Transverse colon (tissue), 4 donors: ENCODE measurements at regions not wholly inside any gene's neighbourhood (a gene's known extent, or its start where the extent isn't known, plus 50 kb on each side); places are given as distances from the start of the nearest gene placed in this dataset.
"Not testable (repeated sequence)": the region's sequence is repeated elsewhere in the genome, so short reads cannot be mapped to it uniquely, and the experiment has no call there.

Experiments used
- DNase-seq: peaks from one replicate; pipeline ENCODE4 v3.0.0-alpha.2; 2019
- H3K27ac ChIP-seq, 4 donors: fragments of 200-600 bp; sonication (generic); 2 replicates each; pipeline ENCODE4 v1.5.1; 2016 to 2018; ENCODE audit warnings: inconsistent platforms in 4 of 4
- H3K27me3 ChIP-seq: fragments of 200-600 bp; sonication (generic); 2 replicates; pipeline ENCODE4 v1.5.1; 2017; ENCODE audit warnings: inconsistent platforms
- H3K36me3 ChIP-seq, 4 donors: fragments of 200-600 bp; sonication (generic); 2 replicates each; pipeline ENCODE4 v1.5.1; 2017 to 2019; ENCODE audit warnings: inconsistent platforms in 4 of 4
- H3K4me1 ChIP-seq, 4 donors: fragments of 200-600 bp; sonication (generic); 2 replicates each; pipeline ENCODE4 v1.5.1; 2017 to 2020; ENCODE audit warnings: inconsistent platforms in 4 of 4
- H3K4me3 ChIP-seq, 4 donors: fragments of 200-600 bp; sonication (generic); 1 replicate in 1 of 4; 2 replicates in 3 of 4; pipeline versions ENCODE4 v1.5.1 to v1.6.1; 2017 to 2019; ENCODE audit warnings: inconsistent platforms in 4 of 4
- H3K9me3 ChIP-seq, 2 donors: fragments of 200-600 bp; sonication (generic); 2 replicates each; pipeline ENCODE4 v1.5.1; 2017 to 2019; ENCODE audit warnings: inconsistent platforms in 2 of 2
- EP300 ChIP-seq: sonication (generic); formaldehyde crosslinking; IDR thresholded peaks from one replicate; pipeline ENCODE4 v1.6.1; 2017; ENCODE audit warnings: antibody characterized with exemption, low read depth
- POLR2A ChIP-seq: fragments of 450-650 bp; IDR thresholded peaks from one replicate; pipeline ENCODE4 v1.6.1; 2016; ENCODE audit warnings: antibody characterized with exemption, mild to moderate bottlenecking, moderate library complexity
- POLR2AphosphoS5 ChIP-seq, 3 donors: sonication (generic); formaldehyde crosslinking; IDR thresholded peaks; one replicate each; pipeline ENCODE4 v1.6.1; 2016; ENCODE audit warnings: antibody characterized with exemption in 3 of 3
- WGBS, 2 donors: methylation state at CpG; one replicate each; pipeline ENCODE4 v1.1.5; 2018; ENCODE audit warnings: low coverage in 1 of 2; 5-methylcytosine and 5-hydroxymethylcytosine counted together
- in situ Hi-C, 4 donors: fragments of 200-750 bp; cut with MboI; loops; one replicate each; pipeline versions ENCODE4 v1.15.0 to v1.15.1; 2017; ENCODE audit warnings: low sequenced_read_pairs in 3 of 4, low pct_ligation_motif_present in 1 of 4, low pct_unique_long_range_greater_than_20kb in 1 of 4
- intact Hi-C: fragments of 100-400 bp; cut with DNase I; formaldehyde crosslinking; loops from one replicate; pipeline ENCODE4 v1.15.1; 2023; ENCODE audit warnings: low total_unique reads
- TF ChIP-seq, protein P1 (sequence below), 5 experiments: fragments of 200-600 bp in 3 of 5; fragments of 450-650 bp in 2 of 5; sonication (generic) in 3 of 5; IDR thresholded peaks; 1 replicate in 2 of 5; 2 replicates in 3 of 5; pipeline ENCODE4 v1.5.1; 2016 to 2017; ENCODE audit warnings: antibody characterized with exemption in 5 of 5, inconsistent platforms in 3 of 5, mild to moderate bottlenecking in 2 of 5, moderate library complexity in 1 of 5

DNA sequence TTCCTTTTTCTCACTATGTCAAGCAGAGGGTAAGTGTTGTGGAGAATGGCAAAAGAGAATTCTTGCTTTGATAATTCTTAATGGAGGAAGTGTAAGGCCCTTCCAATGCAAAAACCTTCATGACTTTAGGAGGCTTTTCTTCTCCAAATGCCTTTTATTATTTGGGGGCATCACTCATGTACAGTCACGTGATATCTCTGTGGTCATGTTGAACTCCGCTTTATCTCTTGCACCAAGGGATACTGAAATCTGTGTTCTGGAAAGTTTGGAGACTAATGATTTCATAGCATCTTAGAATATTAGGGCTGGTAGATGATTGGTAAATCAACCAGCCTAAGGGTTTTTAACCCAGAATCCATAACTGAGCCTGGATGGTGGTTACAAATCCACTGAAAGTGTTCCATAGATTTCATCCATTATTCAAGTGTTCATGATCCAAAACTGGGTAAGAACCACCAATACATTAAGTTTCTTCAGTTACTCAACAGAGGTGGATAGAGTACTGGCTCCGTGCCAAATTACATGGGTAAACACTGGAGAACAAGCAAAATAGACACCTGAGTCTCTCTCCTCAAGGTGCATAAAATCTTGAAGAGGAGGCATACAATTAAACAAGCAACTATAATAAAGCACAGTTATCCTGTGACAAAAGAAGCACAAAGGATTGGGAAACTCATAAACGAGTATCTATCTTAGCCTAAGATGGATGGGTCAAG is 169.6 kb upstream of the EPHA4 start:
- no peak for DNase-seq
- Histone ChIP-seq H3K27ac (no peak overlapping the region), H3K27me3 (no peaks in the 10 kb centered on the region), H3K9me3 (peaks cover 0 to 3% of the 10 kb centered on the region in 2 donors), H3K36me3 (no peaks in the 10 kb centered on the region), H3K4me3 (no peak overlapping the region), H3K4me1 (no peaks in the 10 kb centered on the region)
- TF ChIP-seq, protein P1, sequence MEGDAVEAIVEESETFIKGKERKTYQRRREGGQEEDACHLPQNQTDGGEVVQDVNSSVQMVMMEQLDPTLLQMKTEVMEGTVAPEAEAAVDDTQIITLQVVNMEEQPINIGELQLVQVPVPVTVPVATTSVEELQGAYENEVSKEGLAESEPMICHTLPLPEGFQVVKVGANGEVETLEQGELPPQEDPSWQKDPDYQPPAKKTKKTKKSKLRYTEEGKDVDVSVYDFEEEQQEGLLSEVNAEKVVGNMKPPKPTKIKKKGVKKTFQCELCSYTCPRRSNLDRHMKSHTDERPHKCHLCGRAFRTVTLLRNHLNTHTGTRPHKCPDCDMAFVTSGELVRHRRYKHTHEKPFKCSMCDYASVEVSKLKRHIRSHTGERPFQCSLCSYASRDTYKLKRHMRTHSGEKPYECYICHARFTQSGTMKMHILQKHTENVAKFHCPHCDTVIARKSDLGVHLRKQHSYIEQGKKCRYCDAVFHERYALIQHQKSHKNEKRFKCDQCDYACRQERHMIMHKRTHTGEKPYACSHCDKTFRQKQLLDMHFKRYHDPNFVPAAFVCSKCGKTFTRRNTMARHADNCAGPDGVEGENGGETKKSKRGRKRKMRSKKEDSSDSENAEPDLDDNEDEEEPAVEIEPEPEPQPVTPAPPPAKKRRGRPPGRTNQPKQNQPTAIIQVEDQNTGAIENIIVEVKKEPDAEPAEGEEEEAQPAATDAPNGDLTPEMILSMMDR (IDR thresholded peaks at IDR 0.05): no peak
- TF ChIP-seq EP300: no peak
- no peak for TF ChIP-seq POLR2AphosphoS5 (IDR thresholded peaks at IDR 0.05)
- no peak for TF ChIP-seq POLR2A
- in situ Hi-C loops: no loop called here
- intact Hi-C loops: no loop called here
- 68 to 95% methylated on average over 2 to 4 of the region's 4 CpGs for WGBS, 2 donors

DNA sequence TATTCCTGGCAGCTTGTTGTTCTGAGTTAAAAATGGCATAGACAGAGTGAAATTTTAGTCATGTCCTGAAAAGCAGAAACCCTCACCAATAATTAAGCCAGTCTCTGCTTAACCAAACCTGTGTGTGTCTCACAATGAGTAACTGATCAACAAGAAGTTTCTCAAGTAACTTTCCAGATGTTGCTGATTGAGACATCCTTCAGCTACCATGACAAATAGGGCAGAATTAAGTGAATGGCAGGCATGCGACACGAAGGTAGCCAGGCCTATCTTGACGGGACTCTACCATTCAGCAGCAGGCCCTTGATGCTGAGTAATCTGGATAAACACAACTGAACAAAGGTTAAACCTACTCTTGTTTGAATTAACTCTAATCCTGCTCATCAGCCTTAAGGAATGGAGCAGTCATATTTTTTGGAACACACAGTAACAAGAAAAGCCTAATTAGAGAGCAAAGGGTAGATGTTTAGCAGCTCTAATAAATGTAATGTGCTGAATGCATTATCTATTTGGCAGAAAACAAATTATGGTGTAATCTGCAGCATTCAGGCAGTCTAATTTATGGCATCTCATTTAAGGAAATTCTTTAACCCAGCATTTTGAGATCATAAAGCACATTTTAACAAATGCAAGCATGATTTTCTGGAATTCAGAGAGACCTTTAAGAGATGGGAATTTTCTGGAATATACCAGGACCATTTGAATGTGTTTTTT is 159.5 kb upstream of the EPHA4 start:
- H3K9me3 ChIP-seq: no peaks in the 10 kb centered on the region
- H3K27ac ChIP-seq: no peak overlapping the region
- intact Hi-C loops: no loop called here
- DNase-seq: no peak
- TF ChIP-seq POLR2A (no peak), POLR2AphosphoS5 (IDR thresholded peaks at IDR 0.05) (no peak), EP300 (no peak)
- TF ChIP-seq, protein P1 (IDR thresholded peaks at IDR 0.05): no peak
- no peaks in the 10 kb centered on the region for H3K36me3 ChIP-seq
- WGBS, 2 donors: 24 to 43% methylated on average over 3 of the region's 3 CpGs
- no peaks in the 10 kb centered on the region for H3K27me3 ChIP-seq
- H3K4me1 ChIP-seq: no peaks in the 10 kb centered on the region
- in situ Hi-C loops: no loop called here
- no peak overlapping the region for H3K4me3 ChIP-seq

DNA sequence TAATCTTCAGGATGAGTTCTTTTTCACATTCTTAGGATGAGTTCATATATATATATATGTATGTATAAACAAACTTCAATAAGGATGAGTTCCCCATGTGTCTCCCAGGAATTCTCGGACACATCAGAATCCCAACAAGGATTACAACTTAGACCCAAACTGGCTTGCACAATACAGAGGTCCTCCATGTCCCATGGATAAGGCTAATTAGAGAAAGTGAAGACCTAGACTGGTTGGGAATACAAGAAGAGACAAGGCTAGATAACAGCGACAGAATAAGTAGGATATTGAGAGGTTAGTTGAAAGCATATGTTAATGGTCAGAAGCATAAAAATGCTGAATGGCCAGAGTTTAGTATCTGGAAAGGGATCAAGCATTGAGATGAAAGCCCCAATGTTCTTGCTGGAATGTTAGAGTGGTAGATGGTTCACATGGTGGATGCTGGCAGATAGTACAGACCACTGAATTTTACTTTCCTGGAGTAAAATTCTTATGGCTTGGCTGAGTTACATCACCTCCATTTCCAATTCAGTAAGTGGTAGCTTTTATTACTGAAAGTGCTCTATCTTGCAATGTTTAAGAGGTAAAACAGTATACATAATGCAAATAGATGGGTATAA is 154.9 kb upstream of the EPHA4 start:
- H3K36me3 ChIP-seq: no peaks in the 10 kb centered on the region
- no peaks in the 10 kb centered on the region for H3K4me1 ChIP-seq
- H3K4me3 ChIP-seq: no peak overlapping the region
- peaks cover 0 to 4% of the 10 kb centered on the region in 2 donors for H3K9me3 ChIP-seq
- H3K27ac ChIP-seq: no peak overlapping the region
- 86 to 95% methylated on average over 2 of the region's 2 CpGs for WGBS, 2 donors
- no peaks in the 10 kb centered on the region for H3K27me3 ChIP-seq
- in situ Hi-C loops (no loop called here), intact Hi-C loops (loop anchor here (1.0 kb wide), 1 partner anchor 25 kb away; no protein-coding TSS in a partner anchor)
- DNase-seq: no peak
- TF ChIP-seq POLR2A (no peak), POLR2AphosphoS5 (IDR thresholded peaks at IDR 0.05) (no peak), EP300 (no peak)
- TF ChIP-seq, protein P1 (IDR thresholded peaks at IDR 0.05): no peak

DNA sequence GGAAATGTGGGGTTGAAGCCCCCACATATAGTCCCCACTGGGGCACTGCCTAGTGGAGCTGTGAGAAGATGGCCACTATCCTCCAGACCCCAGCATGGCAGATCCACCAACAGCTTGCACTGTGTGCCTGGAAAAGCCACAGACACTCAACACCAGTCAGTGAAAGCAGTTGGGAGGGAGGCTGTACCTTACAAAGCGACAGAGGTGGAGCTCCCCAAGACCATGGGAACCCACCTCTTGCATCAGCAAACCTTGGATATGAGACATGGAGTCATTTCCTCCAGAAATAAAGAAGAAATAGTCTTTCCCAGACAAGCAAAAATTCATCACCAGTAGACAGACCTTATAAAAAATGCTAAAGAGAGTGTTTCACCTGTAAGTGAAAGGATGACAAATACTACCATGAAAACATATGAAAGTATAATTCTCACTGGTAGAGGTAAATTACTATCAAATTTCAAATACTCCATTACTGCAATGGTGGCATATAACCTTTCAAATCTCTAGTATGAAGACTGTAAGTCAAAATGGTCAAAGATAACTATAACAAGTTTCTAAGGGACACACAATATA is 152.6 kb upstream of the EPHA4 start:
- WGBS, 2 donors: 85% methylated on average over 1 of the region's 1 CpG; no CpG with 5 or more reads in 1 of the 2 donors
- intact Hi-C loops: no loop called here
- in situ Hi-C loops: no loop called here

DNA sequence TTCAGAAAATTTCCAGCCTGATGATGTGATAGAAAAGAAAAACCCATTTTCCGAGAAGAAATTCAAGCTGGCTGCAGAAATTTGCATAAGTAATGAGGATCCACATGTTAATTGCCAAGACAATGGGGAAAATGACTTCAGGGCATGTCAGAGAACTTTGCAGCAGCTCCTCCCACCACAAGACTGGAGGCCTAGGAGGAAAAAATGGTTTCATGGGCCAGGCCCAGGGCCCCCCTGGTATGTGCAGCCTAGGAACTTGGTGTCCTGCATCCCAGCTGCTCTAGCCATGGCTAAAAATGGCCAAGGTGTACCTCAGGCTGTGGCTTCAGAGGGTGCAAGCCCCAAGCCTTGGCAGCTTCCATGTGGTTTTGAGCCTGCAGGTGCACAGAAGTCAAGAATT is 152.0 kb upstream of the EPHA4 start:
- in situ Hi-C loops, H3K36me3 ChIP-seq, H3K27me3 ChIP-seq, DNase-seq, H3K4me1 ChIP-seq, H3K4me3 ChIP-seq, H3K27ac ChIP-seq, intact Hi-C loops, H3K9me3 ChIP-seq: not testable (repeated sequence)
- WGBS, 2 donors: 80 to 89% methylated on average over 1 of the region's 1 CpG

More for the DNA sequence above, 152.6 kb upstream of the EPHA4 start:
- H3K9me3 ChIP-seq: peaks cover 0 to 4% of the 10 kb centered on the region in 2 donors
- no peak overlapping the region for H3K27ac ChIP-seq
- no peaks in the 10 kb centered on the region for H3K36me3 ChIP-seq
- no peak overlapping the region for H3K4me3 ChIP-seq
- TF ChIP-seq, protein P1 (IDR thresholded peaks at IDR 0.05): no peak
- TF ChIP-seq POLR2AphosphoS5 (IDR thresholded peaks at IDR 0.05) (no peak), POLR2A (no peak)
- DNase-seq: no peak
- H3K4me1 ChIP-seq: no peaks in the 10 kb centered on the region
- H3K27me3 ChIP-seq: no peaks in the 10 kb centered on the region
